Endometrium (tissue), 2 donors: ENCODE measurements at regions not wholly inside any gene's neighbourhood (a gene's known extent, or its start where the extent isn't known, plus 50 kb on each side); places are given as distances from the start of the nearest gene placed in this dataset.
"Not testable (repeated sequence)": the region's sequence is repeated elsewhere in the genome, so short reads cannot be mapped to it uniquely, and the experiment has no call there.

Source experiments
- FAIRE-seq: peaks from 2 replicates; lab custom pipeline; 2012; peaks lifted over from hg19 to GRCh38; lab: Jason Lieb, UNC
- donor health status: control.
- donor health status: control.

- no peak for FAIRE-seq
Observed at GRCh38 chr4:147102596-147102995, 156.9 kb upstream of the TTC29 start.

DNA sequence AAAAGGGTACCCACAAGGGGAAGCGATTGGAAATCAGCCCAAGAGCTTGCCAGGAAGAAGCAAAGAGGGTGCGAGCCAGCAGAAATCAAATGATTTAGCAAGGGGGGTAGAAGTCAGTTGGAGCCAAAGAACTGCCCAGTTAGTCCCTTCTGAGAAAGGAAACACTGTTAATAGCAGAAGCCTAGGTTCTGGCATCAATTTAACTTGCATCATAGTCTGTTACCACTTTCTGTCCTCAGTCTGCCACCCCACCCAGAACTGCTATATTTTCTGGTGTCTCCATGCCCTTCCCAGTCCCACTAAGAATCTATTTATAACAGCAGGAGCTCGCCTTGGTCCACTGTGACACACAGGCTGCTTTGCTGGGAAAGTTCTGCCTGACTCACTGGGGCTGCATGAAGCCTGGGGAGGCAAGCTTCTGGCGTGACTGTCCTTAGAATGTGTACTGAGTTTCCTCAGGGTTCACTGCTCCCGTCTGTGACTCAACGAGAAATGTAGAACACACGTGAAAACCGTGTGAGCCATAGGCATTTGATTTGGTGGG lies 157.8 kb upstream of the TTC29 start:
- no peak for FAIRE-seq

DNA sequence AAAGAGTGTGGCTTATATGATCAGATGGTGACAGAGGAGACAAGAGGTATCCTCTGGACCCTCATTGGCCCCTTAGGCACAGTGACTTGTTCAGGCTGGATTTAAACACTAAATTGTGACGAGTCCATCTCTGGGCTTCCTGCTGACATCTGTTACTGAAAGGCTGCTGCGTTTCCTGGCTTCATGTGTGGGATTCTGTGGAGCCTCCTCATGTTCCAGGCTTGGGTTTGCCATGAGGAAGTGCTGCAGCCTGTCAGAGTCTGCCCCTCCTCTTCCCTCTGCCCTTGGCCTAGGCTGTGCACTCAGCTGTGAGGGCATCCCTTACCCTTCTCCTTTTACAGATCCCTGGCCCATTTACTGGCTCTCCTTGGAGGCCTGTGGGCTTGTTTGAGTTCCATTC lies 159.1 kb upstream of the TTC29 start:
- no peak for FAIRE-seq

GRCh38 chr4:147108409-147108808 lies 162.7 kb upstream of the TTC29 start:
- no peak for FAIRE-seq

DNA sequence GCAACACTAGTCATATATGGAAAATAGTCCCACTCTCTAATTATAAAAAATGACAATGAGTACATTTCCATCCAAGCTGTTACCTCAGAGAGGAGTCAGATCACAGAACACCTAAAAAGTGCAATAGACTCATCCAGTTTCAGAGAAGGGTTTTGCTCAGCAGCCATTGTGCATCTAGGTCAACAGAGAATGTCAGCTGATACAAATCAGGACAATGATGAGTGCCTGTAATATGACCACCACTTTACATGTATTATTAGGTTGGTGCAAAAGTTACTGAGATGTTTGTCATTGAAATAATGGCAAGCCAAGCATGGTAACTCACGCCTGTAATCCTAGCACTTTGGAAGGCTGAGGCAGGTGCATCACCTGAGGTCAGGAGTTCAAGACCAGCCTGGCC lies 164.1 kb upstream of the TTC29 start:
- no peak for FAIRE-seq

GRCh38 chr4:147110473-147111367 lies 165.1 kb upstream of the TTC29 start:
- FAIRE-seq: peak; percentile 90

GRCh38 chr4:147112196-147112595 lies 166.5 kb upstream of the TTC29 start:
- not testable (repeated sequence) for FAIRE-seq

DNA sequence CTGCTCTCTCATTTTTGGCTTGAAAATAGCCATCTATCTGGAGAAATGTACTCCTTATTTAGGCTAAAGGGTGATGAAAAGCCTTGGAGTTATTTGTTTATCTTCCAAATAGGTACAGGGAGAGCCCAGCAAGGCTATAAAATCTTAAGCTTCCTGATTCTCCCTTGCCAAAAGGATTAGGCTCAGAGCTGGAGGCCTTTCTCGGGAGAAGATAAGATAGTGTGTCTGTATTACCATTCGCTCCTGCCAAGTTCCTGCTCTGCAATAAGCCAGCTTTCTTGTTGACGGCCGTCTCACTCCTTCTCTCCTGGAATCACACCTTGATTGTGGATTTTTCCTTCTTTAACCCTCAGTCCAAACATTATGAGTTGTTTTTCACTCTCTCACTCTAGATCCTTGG lies 171.8 kb upstream of the TTC29 start:
- no peak for FAIRE-seq

GRCh38 chr4:147118528-147118927 lies 172.9 kb upstream of the TTC29 start:
- peak; percentile 83 for FAIRE-seq

DNA sequence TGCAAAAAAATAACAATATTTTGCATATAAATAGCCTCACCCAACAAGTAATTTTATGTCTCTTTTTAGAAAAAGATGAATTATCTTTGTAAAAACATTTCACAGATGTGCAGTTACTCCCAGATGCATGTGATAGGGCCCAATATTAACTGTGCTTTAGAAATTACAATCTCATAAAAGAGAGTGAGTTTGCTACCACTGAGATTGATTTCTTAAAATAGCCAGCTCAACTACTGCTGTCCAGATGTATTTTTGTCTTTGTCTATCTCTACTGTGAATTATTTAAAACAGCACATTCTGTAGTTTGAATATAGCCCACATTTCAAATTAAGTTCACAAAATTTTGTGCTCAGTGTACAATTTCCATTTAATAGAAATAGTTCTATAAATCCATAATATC lies 177.0 kb upstream of the TTC29 start:
- no peak for FAIRE-seq

DNA sequence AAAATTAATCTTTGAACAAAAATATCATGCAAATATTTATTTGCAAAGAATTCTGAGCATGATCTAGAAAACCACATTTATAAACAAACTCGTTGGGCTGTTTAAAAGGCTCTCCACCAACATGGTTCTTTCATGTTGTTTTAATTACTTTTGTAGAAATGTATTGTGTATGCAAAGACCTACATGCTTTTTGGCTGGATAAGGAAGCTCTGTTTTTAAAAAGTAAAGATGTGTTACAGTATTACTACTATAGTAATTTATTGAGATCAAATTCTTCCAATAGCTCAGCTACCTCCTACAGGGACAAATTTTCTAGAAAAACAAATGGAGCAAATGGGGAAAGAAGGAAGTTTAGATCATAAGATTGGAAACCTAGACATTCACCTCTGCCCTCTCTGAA lies 177.5 kb upstream of the TTC29 start:
- peak; percentile 99 for FAIRE-seq

DNA sequence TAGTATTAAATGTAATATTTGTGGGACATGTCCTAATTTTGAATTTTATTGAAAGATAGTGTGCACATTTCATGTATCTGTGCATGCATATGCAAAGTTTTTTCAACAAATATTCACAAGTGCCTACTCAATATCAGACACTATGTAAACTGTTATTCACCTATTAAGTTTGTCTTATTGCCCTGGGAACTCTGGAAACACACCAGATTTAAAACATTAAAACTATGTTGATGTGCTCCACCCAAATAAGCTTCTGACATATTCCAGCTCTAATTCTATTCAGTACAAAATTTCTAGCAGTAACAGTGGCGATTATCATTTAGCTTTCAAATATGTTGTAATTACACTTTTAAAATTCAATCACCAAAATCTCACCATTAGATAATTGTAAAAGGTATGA lies 183.1 kb upstream of the TTC29 start:
- FAIRE-seq: no peak

DNA sequence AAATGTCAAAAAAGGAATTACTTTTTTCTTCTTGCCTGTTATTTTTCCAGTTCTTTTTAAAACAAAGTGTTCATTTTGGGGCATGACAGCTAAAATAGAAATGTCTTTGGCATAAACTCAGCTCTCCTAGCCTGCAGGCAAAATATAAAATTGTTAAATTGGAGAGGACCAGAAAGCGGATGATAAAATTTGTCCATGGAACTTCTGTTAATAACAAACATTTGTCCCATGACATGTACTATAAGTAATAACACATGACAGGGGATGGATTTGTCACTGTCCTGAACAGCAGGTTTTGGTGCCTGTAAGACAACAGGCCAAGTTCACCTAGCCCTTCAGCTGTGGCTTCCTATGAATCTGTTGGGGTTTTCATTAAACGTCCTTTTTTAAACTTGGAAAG lies 184.0 kb upstream of the TTC29 start:
- FAIRE-seq: no peak

GRCh38 chr4:147134536-147135210 lies 189.0 kb upstream of the TTC29 start:
- no peak for FAIRE-seq

DNA sequence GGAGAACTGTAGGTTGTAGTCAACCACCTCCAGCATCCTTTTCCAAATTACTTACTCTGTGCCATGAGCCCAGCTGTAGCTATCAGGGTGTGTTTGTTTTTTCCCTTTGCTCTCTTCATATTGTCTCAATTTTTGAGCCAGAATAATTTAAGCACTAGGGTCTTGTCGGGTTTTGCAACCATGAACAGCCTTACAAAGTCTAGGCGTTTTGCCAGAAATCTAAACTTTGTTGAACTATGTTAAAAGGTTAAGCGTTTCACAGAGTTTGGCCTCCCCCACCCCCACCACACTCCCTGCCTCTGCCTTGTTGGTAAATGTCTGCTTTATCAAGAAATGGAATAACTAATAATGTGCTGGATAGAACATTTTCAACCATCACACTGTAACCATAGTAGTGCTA lies 190.6 kb upstream of the TTC29 start:
- FAIRE-seq: peak; percentile 88

DNA sequence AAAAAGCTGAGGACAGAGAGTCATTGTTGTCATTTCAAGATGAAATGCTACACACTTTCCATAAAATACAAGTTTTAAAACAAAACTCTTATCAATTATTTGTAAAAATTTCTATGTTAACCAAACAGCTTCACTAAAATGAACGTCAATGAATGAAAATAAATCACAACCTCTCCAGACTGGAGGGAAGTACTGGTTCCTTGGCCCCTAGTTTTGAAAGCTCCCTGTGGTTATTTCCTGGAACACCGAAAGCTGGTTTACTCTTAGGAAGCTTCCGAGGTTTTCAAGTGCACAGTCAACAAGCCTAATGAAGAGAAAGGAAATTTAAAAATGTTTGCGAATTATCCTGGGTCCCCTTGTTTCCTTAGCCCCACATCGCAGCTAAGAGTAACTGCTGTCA lies 191.1 kb upstream of the TTC29 start:
- FAIRE-seq: no peak

DNA sequence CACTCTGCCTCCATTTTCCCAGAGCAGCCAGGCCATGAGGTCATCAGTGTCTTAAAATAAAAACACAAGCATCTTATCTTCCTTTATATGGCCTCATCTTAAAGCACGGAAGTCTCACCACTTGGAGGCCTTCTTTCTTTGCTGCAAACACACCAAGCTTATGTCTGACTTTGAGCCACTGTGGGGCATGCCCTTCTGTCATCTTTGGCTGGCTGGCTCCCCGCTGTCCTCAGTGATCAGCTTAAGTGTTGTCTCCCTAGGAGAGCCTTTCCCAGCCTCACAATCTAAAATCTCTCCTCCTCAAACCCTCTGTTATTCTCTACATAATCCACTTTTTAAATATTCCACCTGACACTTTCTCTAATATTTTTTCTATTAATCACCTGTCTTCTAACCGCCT lies 191.6 kb upstream of the TTC29 start:
- FAIRE-seq: no peak

DNA sequence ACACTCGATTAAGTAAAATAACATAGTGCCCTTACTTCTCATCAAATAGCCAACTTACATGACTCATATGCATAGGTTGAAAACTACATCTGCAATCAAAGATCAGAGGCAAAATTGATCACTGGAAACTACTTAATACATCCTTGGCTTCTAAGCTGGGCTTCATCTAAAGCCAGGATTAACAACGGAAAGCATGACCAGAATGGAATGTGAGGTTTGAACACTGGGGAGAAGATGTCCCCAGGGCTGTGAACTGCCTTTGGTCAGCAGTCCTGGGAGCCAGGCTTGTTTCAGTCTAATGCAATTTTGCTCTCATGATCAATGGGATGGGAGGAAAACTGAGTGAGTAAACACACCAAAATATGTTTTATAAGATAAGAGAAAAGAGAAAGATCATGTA lies 192.5 kb upstream of the TTC29 start:
- FAIRE-seq: no peak

DNA sequence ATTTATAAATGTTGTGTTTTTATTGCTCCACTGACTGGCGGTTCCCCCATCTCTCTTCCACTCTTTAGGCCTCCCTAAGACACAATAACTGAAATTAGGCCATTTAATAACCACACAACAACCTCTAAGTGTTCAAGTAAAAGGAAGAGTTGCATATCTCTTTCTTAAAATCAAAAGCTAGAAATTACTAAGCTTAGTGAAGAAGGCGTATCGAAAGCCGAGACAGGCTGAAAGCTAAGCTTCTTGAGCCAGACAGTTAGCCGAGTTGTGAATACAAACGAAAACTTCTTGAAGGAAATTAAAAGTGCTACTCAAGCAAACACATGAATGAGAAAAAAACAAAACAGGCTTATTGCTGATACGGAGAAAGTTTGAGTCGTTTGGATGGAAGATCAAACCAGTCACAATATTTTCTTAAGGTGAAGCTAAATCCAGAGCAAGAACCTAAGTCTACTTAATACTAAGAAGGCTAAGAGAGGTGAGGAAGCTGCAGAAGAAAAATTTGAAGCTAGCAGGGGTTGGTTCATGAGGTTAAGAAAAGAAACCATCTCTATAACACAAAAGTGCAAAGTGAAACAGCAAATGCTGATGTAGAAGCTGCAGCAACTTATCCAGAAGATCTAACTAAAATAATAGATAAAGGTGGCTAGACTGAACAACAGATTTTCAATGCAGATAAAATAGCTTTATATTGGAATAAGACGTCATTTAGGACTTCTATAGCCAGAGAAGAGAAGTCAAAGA lies 194.0 kb upstream of the TTC29 start:
- no peak for FAIRE-seq

GRCh38 chr4:147151763-147152162 lies 206.1 kb upstream of the TTC29 start:
- FAIRE-seq: no peak

GRCh38 chr4:147157860-147158701 lies 212.4 kb upstream of the TTC29 start:
- no peak for FAIRE-seq
